GM18508 (cell line): ENCODE measurements at regions not wholly inside any gene's neighbourhood (a gene's known extent, or its start where the extent isn't known, plus 50 kb on each side); places are given as distances from the start of the nearest gene placed in this dataset.

Source experiments
- ATAC-seq: cut with Tn5 transposase; IDR thresholded peaks from one replicate; pipeline ENCODE4 v1.9.1; 2021; ENCODE audit warnings: moderate number of reproducible peaks; ENCODE audit not compliant: insufficient read depth, unreplicated experiment

DNA sequence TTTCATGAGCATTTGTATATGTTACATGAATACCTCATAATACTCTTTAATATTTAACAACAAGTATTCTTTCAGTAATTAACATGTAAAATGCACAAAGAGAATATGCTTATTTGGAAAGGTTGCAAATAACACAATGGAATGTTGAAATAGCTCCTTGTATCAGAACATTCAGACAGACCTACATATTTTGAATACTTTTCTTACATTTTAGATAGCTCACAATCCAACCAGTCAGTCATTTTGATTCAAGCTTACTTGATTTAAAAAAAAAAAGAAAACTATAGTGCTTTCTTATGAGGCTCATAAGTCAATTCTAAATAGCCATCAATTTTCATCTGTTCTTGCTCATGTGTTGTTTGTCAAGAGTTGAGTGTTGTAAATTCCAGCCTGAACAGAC lies 518.8 kb downstream of the ADGRL2 start:
- no peak for ATAC-seq

DNA sequence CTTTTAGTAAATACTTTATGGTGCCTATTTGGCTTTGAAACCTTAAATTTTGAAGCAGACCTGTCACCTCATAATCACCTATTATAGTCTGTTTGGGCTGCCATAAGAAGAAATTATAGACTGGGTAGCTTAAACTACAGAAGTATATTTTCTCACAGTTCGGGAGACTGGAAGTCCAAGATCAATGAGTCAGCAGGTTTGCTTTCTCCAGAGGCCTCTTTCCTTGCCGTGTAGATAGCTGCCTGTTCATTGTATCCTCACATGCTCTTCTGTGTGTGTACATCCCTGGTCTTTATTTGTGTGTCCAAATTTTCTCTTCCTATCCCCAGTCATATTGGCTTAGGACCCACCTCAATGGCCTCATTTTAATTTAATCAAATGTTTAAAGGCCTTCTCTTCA lies 518.2 kb downstream of the ADGRL2 start:
- no peak for ATAC-seq

DNA sequence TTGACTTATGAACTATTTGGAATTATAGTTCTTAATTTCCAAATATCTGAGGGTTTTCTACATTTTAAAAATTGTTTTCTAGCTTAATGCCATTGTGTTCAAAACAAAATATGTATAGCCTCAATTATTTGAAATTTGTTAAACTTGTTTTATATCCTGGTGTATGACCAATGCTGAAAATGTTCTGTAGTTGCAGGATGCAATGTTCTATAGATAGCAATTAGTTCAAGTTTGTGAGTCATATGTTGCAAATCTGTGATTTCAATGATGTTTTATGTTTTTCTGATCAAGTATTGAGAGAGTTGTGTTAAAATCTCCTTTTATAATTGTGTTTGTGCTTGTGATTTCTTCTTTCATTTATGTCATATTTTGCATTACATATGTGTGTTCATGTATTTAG lies 517.5 kb downstream of the ADGRL2 start:
- no peak for ATAC-seq

DNA sequence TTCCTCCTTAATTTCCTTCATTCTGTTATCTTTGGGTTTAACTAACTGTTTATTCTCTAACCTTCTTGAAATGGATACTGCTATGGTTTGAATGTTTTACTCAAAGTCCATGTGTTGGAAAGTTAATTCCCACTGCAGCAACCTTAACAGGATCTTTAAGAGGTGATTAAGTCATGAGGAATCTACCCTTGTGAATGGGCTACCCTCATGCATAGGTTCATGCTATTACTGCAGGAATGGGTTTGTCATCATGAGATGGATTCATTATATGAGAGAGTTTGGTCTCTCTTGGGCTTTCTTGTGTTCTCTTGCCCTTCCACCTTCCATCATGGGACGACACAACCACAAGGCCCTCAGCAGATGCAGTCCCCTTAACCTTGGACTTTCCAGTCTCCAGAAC lies 516.9 kb downstream of the ADGRL2 start:
- no peak for ATAC-seq

DNA sequence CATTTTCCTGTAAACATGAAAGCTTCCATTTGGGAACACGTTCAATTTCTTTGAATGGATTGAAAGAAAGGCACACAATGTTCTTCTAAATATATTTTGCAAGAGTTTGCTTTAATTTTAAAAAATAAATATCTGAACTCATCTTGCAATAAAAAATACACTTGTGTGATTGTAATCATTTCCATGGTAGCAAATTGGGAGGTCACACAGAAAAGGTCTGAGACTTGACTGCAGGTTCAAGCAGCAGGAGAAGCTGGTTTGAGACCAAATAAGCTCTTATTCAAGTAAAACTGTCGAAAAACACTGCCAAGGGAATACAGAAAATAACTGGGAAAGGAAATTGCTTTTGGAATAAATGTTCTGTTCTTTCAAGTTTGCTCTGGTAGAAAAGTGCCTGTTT lies 498.9 kb downstream of the ADGRL2 start:
- no peak for ATAC-seq

DNA sequence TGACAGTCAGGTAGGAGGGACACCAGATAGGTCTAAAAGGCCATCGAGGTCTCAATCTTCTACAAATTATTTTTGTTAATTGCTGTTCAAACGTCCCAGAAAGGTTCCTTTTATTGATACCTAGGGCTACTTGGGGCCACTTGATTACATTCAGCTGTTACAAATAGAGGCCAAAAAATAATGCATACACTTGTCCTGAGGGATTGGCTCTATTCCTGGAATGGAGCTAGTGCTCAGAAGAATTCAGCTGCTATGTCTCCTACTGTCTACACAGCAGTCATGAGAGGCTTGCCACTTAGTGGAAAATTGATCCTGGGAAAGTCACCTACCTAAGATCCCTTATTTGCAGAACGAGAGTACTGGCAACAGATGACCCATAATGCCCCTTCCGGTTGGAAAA lies 498.3 kb downstream of the ADGRL2 start:
- ATAC-seq: no peak

DNA sequence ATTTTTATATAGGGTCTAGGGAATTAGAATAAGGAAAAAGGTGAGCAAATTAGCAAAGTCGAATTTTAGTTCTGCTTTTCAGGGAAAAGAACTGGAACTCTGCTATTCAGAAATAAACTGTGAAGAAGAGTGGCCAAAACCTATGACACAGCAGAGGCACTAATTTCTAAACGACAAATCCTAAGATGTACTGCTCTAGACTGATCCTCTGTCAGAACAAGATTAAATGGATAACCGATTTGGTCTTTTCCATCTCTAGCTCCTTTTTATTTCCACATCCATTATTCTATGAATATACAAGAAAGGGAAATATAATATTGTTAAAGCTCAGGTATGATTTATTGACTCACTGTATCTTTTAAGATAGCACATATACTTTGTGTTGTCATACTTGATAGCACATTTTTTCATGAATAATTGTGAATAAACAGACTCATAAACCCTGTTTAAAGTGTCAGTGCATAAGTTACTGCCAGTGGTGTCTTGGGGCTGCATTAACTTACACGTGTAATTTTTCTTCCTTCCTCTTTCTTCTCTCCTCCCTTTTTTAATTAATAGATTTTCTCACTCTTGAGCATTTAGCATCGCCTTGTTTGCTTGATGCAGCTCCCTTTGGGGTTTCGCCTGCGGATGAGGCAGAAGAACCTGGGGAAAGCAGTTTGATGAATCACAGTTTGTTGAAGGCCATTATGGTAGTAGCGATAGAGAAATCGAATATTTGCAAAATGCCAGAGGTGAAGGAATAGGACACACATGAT lies 496.6 kb downstream of the ADGRL2 start:
- no peak for ATAC-seq

DNA sequence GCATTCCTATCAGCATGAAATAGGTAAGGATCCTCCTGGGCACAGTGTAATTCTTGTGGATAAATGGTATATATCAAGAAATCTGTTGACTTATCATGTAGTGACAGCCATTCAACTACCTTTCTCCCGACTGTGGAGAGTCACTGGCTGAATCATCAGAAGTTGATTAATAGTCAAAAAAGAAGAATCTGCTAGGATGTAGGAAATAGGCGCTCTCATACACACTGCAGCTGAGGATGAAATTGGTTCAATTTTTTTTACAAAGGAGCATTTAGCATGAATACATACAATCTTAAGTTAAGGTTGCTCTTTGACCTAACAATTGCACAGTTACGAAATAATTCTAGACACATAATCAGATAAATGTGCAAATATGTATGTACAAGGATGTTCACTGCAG lies 486.8 kb downstream of the ADGRL2 start:
- ATAC-seq: no peak

DNA sequence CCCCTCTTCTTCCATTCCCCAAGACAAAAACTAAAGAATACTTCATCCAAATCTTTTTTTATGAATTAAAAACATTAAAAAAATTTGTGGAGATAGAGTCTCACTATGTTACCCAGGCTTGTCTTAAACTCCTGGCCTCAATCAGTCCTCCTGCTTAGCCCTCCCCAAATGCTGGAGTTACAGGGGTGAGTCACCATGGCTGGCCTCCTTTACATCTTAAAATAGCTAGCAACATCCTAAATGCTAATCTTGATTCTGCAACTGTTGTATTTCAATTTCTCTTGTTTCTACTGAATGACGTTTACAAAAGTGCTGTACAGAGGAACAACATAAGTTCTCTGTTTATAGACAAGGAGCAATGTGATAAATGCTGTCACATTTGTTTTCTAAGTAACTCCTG lies 483.5 kb downstream of the ADGRL2 start:
- ATAC-seq: no peak

DNA sequence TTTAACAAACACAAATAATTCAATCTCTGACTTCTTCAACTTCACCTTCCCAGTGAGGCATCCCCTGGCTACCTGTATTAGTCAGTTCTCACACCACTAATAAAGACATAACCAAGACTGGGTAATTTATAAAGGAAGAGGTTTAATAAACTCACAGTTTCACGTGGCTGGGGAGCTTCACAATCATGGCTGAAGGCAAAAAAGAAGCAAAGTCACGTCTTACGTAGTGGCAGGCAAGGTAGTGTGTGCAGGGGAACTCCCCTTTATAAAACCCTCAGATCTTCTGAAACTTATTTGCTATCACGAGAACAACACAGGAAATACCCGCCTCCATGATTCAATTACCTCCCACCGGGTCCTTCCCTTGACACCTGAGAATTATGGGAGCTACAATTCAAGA lies 478.5 kb downstream of the ADGRL2 start:
- no peak for ATAC-seq

DNA sequence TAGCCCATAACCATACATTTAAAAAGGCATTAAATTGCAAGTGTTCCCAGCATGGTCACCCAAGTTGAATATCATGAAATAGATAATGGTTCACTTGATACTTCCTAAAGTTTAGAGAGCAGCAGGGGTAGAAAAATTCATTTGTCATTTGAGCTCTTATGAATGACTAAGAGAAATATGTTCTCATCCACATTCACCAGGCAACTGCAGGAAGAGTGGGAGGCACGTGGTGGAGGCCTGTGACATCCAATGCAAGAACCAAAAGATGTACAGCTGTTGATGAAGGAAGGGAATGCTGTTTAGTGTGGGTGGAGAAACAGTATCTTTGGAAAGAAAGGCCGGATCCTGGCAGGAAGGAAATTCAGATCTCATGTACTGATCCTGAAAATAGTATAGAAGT lies 473.1 kb downstream of the ADGRL2 start:
- ATAC-seq: no peak

DNA sequence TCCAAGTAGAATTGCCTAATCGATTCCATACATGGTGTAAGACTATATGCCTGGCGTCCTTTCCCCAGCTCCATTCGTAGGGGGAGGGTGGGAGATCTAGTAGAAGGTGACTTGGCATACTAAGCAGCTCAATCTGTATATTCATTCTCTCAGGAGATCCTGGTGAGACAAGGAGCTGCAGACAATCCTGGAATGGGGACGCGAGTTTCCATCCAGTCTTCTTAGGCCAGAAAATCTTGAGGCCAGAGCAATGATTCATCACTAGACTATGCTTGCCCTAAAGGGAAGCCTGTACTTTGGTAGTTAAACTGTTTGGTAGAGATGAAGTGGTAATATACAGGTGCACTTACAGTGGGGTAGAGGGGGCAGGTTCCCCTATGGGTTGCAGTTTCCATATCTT lies 468.7 kb downstream of the ADGRL2 start:
- no peak for ATAC-seq

DNA sequence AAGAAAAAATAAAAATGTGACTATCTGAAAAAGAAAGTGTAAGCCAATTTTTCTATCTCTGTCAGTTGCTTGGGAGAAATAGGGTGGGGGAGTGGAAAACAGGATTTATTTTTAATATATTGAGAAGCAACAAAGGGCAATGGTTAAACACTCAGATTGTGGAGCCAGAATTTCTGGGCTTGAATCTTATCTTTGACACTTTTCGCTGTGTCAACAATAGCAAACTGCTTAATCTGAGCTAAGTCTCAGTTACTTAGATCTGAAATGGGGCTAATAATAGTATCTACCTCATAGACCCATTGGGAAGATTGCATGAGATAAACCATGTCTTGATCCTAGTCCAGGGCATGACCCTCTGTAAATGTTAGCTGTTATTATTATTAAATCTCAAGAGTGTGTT lies 468.1 kb downstream of the ADGRL2 start:
- ATAC-seq: no peak

DNA sequence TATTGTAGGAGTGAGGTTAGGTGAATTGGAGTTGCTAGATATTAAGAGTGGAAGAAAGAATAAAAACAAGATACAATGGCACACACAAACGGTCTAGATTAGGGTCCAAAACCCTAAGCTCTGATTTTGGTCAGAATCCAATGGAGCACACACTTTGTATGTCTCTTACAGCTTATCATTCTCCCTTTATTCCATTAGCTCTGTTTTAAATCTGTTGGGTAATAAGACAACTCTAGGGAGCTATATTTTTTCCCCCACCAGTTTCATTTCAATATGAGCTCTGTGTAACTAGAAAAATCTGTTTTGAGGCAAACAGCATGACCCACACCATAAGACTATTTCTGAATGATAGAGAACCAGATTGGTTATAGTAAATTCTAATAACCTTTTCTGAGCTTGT lies 465.6 kb downstream of the ADGRL2 start:
- ATAC-seq: no peak

DNA sequence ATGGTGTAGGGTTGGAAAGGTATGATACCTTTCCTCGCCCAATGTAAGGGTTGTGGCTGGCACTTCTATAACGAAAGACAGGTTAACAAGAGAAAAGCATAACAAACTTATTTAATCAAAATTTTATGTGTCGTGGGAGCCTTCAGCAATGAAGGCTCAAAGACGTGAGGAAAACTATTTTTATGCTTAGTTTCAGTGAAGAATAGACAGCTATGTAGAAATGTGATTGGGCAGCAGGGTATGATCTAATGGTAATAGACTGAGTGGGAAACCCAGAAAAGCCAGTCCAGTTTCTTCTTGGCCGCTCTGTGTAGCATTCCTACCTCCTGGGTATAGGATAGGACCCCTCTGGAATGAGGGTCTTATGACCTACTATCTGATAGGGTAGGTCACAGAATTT lies 464.7 kb downstream of the ADGRL2 start:
- no peak for ATAC-seq

DNA sequence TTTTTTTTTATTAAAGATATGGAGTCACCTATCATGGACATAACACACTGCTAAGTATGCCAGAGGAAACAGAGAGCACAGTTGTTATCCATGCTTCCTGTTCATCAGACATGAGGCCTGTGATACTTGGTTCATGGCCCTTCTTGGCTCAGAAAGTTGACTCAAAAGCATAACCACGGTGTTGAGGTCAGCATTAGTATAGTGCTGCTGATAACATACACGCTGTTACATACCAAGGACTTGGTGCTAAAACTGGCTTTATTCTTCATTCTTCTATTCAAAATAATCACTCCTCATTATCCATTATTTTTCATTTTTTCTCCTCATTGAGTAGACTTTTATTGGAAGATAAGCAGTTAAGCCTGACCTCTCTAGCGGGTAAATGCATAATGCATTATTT lies 464.1 kb downstream of the ADGRL2 start:
- no peak for ATAC-seq

DNA sequence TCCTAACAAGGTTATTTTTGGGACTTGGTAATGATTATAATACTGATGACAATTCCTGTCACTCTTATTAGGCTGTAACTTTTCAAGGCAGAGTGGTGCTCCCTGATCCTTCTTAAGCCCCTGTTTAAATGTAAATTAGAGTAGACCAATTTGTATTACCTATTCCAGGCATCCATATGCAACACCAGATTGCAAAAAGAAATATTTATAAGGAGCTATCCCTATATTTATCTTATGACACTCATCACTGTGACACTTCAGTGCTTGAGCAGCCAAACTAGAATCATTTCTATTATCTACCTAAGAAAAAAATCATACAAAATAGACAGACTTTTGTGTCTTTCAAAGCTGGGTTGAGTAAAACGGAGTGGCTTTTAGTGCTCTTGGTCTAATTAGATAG lies 462.7 kb downstream of the ADGRL2 start:
- ATAC-seq: no peak

DNA sequence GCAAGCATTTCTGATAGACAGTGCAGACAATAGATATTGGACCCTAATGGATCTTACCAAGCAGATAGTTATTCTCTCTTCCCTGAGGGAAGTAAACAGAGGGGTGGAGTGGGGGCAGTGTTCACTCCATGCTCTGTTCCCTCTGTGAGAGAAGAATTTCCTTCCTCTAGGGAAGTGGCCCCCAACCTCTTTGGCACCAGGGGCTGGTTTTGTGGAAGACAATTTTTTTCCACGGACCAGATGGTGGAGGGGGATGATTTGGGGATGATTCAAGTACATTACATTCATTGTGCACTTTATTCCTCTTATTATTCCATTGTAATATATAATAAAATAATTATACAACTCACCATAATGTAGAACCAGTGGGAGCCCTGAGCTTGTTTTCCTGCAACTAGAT lies 459.9 kb downstream of the ADGRL2 start:
- no peak for ATAC-seq

DNA sequence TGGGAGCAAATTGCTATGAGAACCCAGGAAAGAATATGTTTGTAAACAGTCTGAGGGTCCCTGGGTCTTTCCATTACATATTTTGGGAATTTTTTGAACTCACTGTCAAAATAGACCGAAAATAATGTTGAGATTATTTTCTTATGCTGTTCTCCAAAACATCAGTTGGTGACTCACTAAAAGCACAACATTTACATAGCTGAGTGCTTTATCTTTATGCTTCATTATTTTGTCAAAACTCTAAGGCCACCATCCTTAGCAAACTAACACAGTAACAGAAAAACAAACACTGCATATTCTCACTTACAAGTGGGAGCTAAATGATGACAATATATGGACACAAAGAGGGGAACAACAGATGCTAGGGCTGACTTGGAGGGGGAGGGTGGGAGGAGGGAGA lies 459.3 kb downstream of the ADGRL2 start:
- no peak for ATAC-seq

DNA sequence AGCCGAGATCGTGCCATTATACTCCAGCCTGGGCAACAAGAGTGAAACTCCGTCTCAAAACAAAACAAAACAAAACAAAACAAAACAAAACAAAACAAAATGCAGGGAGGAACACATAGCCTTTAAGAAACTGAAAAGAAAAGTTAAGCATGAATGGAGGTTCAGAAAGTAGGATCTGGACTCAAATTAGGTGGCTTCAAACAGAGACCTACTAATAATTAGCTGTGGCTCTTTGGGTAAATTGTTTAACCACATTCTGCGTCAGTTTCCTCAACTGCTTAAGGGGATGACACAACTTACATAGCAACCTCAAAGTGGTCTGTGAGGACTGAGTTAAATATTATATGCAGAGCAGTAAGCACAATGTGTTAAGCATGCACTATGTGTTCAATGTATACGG lies 458.2 kb downstream of the ADGRL2 start:
- ATAC-seq: no peak

DNA sequence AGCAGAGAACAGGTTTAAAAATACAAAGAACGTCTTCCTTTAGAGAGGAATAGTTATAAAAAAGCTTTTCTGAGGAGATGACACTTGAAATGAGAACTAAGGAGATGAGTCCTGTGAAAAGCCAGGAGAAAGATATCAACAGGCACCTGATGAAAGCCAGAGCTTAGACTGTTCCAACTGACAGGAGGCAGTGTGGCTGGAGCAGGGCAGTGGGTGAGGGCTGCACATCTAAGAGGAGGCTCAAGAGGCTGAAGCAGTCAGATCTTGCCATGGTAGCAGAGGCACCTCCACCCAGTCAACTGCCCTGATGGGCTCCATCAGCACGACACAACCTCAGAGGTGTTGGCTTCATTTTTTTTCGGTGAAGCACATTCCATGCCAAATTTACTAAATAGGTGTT lies 445.3 kb downstream of the ADGRL2 start:
- no peak for ATAC-seq

DNA sequence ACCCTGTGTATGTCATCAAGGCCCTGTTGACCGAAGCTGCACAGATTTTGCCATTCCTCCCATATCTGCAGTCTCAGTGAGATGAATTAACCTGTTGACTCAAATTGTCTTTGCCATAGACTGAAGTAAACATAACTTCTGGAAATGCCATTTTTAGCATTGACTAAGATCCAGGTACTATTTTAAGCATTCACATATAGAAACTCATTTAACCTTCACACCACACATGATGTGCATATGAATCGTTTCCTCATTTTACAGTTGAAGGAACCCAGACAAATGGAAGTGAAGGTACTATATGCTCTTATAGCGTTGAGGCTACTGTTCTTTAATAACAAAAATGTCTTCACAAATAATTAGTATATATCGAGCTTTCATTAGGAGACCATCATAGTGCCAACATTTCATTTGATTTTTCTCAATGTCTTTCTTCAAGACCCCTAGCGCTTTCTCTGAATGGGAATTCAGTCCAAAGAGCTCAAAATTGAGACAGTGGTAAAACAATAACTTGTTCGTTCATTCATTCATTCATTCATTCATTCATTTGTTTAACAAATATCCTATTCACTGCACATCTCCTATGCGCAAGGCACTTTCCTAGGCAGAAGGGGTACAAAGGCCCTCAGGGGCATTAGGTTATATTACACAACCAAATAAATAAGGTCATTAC lies 444.7 kb downstream of the ADGRL2 start:
- ATAC-seq: no peak
